ENCODE measurements at regions not wholly inside any gene's neighbourhood (a gene's known extent, or its start where the extent isn't known, plus 50 kb on each side); places are given as distances from the start of the nearest gene placed in this dataset.

GRCh38 chr2:94964193-94964592 is 61.3 kb upstream of the MAL start:
- Histone ChIP-seq H3K36me3 (ENCODE audit: control insufficient read depth, low read length) (no peaks in the 10 kb centered on the region), H3F3A (ENCODE audit: control insufficient read depth, insufficient read depth) (no peaks in the 10 kb centered on the region), H3K79me2 (ENCODE audit: control insufficient read depth, low read length) (no peaks in the 10 kb centered on the region), H3K4me3 (ENCODE audit: low read length) (no peak overlapping the region), H3K9me3 (ENCODE audit: control insufficient read depth, insufficient read depth, low read length) (no peaks in the 10 kb centered on the region), H4K20me1 (ENCODE audit: control insufficient read depth, insufficient read depth, low read depth, low read length) (no peaks in the 10 kb centered on the region), H3K27ac (ENCODE audit: low read depth, low read length) (no peak overlapping the region), H3K4me1 (ENCODE audit: control insufficient read depth, low read length) (no peaks in the 10 kb centered on the region), H3K4me2 (ENCODE audit: low read length) (no peak overlapping the region), H3K9me2 (replicated peaks; ENCODE audit: control insufficient read depth, low read length) (no peaks in the 10 kb centered on the region), H3K27me3 (ENCODE audit: control insufficient read depth, low read length) (peaks cover 2% of the 10 kb centered on the region)
- TF ChIP-seq EZH2phosphoT487 (IDR thresholded peaks at IDR 0.05; ENCODE audit: borderline replicate concordance, low read length) = no peak
- TF ChIP-seq CTCF (IDR thresholded peaks at IDR 0.05; ENCODE audit: low read depth, low read length, poor library complexity, severe bottlenecking) = no peak

- Histone ChIP-seq H3K4me3 (ENCODE audit: low read length) (no peak overlapping the region), H3K9me3 (ENCODE audit: control insufficient read depth, insufficient read depth, low read length) (no peaks in the 10 kb centered on the region), H3K27ac (ENCODE audit: low read depth, low read length) (no peak overlapping the region), H3K36me3 (ENCODE audit: control insufficient read depth, low read length) (no peaks in the 10 kb centered on the region), H3K4me1 (ENCODE audit: control insufficient read depth, low read length) (no peaks in the 10 kb centered on the region), H4K20me1 (ENCODE audit: control insufficient read depth, insufficient read depth, low read depth, low read length) (no peaks in the 10 kb centered on the region), H3K4me2 (ENCODE audit: low read length) (no peak overlapping the region), H3F3A (ENCODE audit: control insufficient read depth, insufficient read depth) (no peaks in the 10 kb centered on the region), H3K27me3 (ENCODE audit: control insufficient read depth, low read length) (peaks cover 6% of the 10 kb centered on the region; the same call in 1 of the 2 replicates), H3K79me2 (ENCODE audit: control insufficient read depth, low read length) (no peaks in the 10 kb centered on the region), H3K9me2 (replicated peaks; ENCODE audit: control insufficient read depth, low read length) (no peaks in the 10 kb centered on the region)
- no peak for TF ChIP-seq EZH2phosphoT487 (IDR thresholded peaks at IDR 0.05; ENCODE audit: borderline replicate concordance, low read length)
- no peak for TF ChIP-seq CTCF (IDR thresholded peaks at IDR 0.05; ENCODE audit: low read depth, low read length, poor library complexity, severe bottlenecking)
Observed at GRCh38 chr2:94966689-94967088, 58.8 kb upstream of the MAL start.

GRCh38 chr2:94970353-94970752 is 55.2 kb upstream of the MAL start:
- Histone ChIP-seq H3K4me3 (ENCODE audit: low read length) (no peak overlapping the region), H3F3A (ENCODE audit: control insufficient read depth, insufficient read depth) (no peaks in the 10 kb centered on the region), H3K9me3 (ENCODE audit: control insufficient read depth, insufficient read depth, low read length) (no peaks in the 10 kb centered on the region), H3K36me3 (ENCODE audit: control insufficient read depth, low read length) (no peaks in the 10 kb centered on the region), H3K4me1 (ENCODE audit: control insufficient read depth, low read length) (no peaks in the 10 kb centered on the region), H3K27ac (ENCODE audit: low read depth, low read length) (no peak overlapping the region), H4K20me1 (ENCODE audit: control insufficient read depth, insufficient read depth, low read depth, low read length) (no peaks in the 10 kb centered on the region), H3K79me2 (ENCODE audit: control insufficient read depth, low read length) (no peaks in the 10 kb centered on the region), H3K9me2 (replicated peaks; ENCODE audit: control insufficient read depth, low read length) (no peaks in the 10 kb centered on the region), H3K27me3 (ENCODE audit: control insufficient read depth, low read length) (peaks cover 6% of the 10 kb centered on the region; the same call in 1 of the 2 replicates), H3K4me2 (ENCODE audit: low read length) (no peak overlapping the region)
- TF ChIP-seq EZH2phosphoT487 (IDR thresholded peaks at IDR 0.05; ENCODE audit: borderline replicate concordance, low read length) (no peak), CTCF (IDR thresholded peaks at IDR 0.05; ENCODE audit: low read depth, low read length, poor library complexity, severe bottlenecking) (no peak)
